Body of pancreas (tissue), 4 donors: ENCODE measurements at regions not wholly inside any gene's neighbourhood (a gene's known extent, or its start where the extent isn't known, plus 50 kb on each side); places are given as distances from the start of the nearest gene placed in this dataset.

Experiments used
- ATAC-seq: fragments of 150-250 bp; one replicate; pipeline ENCODE4 v1.9.1; 2016
- DNase-seq, 4 donors: peaks; one replicate each; pipeline ENCODE4 v3.0.0-alpha.2; 2019
- H3K27ac ChIP-seq, 4 donors: fragments of 200-600 bp; sonication (generic); 1 replicate in 3 of 4; 2 replicates in 1 of 4; pipeline versions ENCODE4 v1.5.1 to v1.6.1; 2016 to 2019; ENCODE audit warnings: mild to moderate bottlenecking in 1 of 4, mixed read lengths in 1 of 4, moderate library complexity in 1 of 4
- H3K27me3 ChIP-seq, 2 donors: fragments of 200-600 bp; sonication (generic); one replicate each; pipeline ENCODE4 v1.6.0; 2016; ENCODE audit warnings: mild to moderate bottlenecking in 1 of 2
- H3K36me3 ChIP-seq, 2 donors: fragments of 200-600 bp; sonication (generic); replicated peaks in 1 of 2; 2 replicates each; pipeline ENCODE4 v1.5.1; 2016; ENCODE audit warnings: low read depth in 2 of 2; ENCODE audit not compliant: insufficient read depth in 1 of 2
- H3K4me1 ChIP-seq: fragments of 200-600 bp; sonication (generic); one replicate; pipeline ENCODE4 v1.6.0; 2016
- H3K4me3 ChIP-seq, 2 donors: fragments of 200-600 bp; sonication (generic); 1 replicate in 1 of 2; 2 replicates in 1 of 2; pipeline ENCODE4 v1.5.1; 2016 to 2019
- H3K9me3 ChIP-seq, 3 donors: fragments of 200-600 bp; sonication (generic); 1 replicate in 2 of 3; 2 replicates in 1 of 3; pipeline ENCODE4 v1.5.1; 2016
- POLR2A ChIP-seq, 3 donors: fragments of 450-650 bp; IDR thresholded peaks; one replicate each; pipeline ENCODE4 v1.6.1; 2016; ENCODE audit warnings: antibody characterized with exemption in 3 of 3, mild to moderate bottlenecking in 2 of 3
- WGBS, 2 donors: methylation state at CpG; one replicate each; pipeline ENCODE4 v1.1.5; 2017; 5-methylcytosine and 5-hydroxymethylcytosine counted together
- intact Hi-C: fragments of 100-400 bp; cut with DNase I; formaldehyde crosslinking; loops from one replicate; pipeline ENCODE4 v1.15.1; 2023
- TF ChIP-seq, protein P1 (sequence below), 7 experiments: fragments of 450-650 bp in 4 of 7; fragments of 200-600 bp in 3 of 7; sonication (generic) in 3 of 7; IDR thresholded peaks; one replicate each; pipeline ENCODE4 v1.5.1; 2016 to 2019; ENCODE audit warnings: antibody characterized with exemption in 7 of 7

DNA sequence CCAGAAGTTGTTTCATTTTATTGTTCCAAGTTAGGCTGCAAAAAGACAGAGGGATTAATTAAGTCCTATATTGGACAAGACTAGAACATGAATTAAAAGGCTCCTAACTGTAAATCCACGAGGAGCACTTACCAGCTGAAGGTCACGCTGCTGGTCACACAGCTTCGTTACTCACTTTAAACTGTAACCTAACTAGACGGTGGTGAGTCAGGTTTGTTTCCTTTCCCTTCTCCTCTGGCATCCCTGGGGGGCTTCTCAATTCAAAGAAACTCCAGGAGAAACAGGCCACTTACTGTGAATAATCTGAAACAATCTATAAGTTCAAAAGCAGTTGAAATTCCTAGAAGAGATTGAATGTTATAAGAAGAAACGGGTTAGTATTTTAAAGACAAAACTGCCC lies 331.4 kb downstream of the BCAT1 start:
- H3K4me3 ChIP-seq: no peak overlapping the region
- DNase-seq (no peak), ATAC-seq (no peak)
- no peaks in the 10 kb centered on the region for H3K36me3 ChIP-seq
- 38 to 53% methylated on average over 5 of the region's 5 CpGs for WGBS, 2 donors
- intact Hi-C loops: no loop called here
- H3K9me3 ChIP-seq: no peaks in the 10 kb centered on the region
- no peak overlapping the region for H3K27ac ChIP-seq
- no peaks in the 10 kb centered on the region for H3K27me3 ChIP-seq
- TF ChIP-seq, protein P1, sequence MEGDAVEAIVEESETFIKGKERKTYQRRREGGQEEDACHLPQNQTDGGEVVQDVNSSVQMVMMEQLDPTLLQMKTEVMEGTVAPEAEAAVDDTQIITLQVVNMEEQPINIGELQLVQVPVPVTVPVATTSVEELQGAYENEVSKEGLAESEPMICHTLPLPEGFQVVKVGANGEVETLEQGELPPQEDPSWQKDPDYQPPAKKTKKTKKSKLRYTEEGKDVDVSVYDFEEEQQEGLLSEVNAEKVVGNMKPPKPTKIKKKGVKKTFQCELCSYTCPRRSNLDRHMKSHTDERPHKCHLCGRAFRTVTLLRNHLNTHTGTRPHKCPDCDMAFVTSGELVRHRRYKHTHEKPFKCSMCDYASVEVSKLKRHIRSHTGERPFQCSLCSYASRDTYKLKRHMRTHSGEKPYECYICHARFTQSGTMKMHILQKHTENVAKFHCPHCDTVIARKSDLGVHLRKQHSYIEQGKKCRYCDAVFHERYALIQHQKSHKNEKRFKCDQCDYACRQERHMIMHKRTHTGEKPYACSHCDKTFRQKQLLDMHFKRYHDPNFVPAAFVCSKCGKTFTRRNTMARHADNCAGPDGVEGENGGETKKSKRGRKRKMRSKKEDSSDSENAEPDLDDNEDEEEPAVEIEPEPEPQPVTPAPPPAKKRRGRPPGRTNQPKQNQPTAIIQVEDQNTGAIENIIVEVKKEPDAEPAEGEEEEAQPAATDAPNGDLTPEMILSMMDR (IDR thresholded peaks at IDR 0.05): no peak
- no peaks in the 10 kb centered on the region for H3K4me1 ChIP-seq

GRCh38 chr12:24615967-24616411 lies 332.9 kb downstream of the BCAT1 start:
- ATAC-seq (no peak), DNase-seq (no peak)
- no peaks in the 10 kb centered on the region for H3K36me3 ChIP-seq
- no peaks in the 10 kb centered on the region for H3K4me1 ChIP-seq
- 47 to 80% methylated on average over 3 of the region's 3 CpGs for WGBS, 2 donors
- H3K9me3 ChIP-seq: no peaks in the 10 kb centered on the region
- no peak overlapping the region for H3K27ac ChIP-seq
- intact Hi-C loops: no loop called here
- TF ChIP-seq, protein P1 (IDR thresholded peaks at IDR 0.05): no peak
- no peak for TF ChIP-seq POLR2A (IDR thresholded peaks at IDR 0.05)
- no peaks in the 10 kb centered on the region for H3K27me3 ChIP-seq
- H3K4me3 ChIP-seq: no peak overlapping the region

DNA sequence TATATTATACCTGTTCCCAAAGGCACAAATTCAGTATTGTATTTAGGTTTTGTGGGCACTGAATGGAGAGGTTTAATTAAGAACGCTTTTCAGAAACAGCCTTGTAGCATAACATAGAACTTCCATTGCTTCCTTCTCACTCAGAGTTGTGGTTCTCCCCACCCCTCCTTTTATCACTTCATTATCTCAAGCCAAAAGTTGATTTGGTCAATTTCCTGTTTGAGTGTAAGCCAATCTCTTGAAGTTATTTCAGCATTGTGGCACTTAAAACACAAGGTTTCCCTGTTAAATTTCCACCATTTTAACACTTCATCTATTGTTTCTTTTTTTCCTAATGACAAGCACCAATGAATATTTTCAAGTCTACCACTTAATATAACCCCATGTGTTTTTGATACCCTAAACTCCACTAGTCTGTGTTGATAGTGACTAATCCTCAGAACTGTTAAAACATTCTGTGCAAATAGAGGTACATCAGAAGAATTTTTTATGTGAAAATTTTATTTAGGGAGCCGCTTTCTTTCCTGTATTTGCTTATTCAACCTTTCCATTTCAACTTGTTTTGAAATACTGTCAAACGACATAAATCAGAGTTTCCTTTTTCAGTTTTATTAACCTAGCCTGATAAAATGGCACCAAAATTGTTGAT lies 340.1 kb downstream of the BCAT1 start:
- Histone ChIP-seq H3K4me1 (no peaks in the 10 kb centered on the region), H3K9me3 (peaks cover 0 to 5% (median 0%) of the 10 kb centered on the region in 3 donors), H3K27ac (no peak overlapping the region), H3K36me3 (no peaks in the 10 kb centered on the region), H3K27me3 (no peaks in the 10 kb centered on the region), H3K4me3 (no peak overlapping the region)
- no peak for TF ChIP-seq POLR2A (IDR thresholded peaks at IDR 0.05)
- TF ChIP-seq, protein P1 (IDR thresholded peaks at IDR 0.05): no peak
- WGBS, 2 donors: 39 to 61% methylated on average over 3 of the region's 3 CpGs
- ATAC-seq: no peak
- intact Hi-C loops: no loop called here
- no peak for DNase-seq

GRCh38 chr12:24608108-24608507 lies 340.8 kb downstream of the BCAT1 start:
- no peak for TF ChIP-seq POLR2A (IDR thresholded peaks at IDR 0.05)
- TF ChIP-seq, protein P1 (IDR thresholded peaks at IDR 0.05): no peak
- Histone ChIP-seq H3K9me3 (peaks cover 0 to 5% (median 0%) of the 10 kb centered on the region in 3 donors), H3K4me1 (no peaks in the 10 kb centered on the region), H3K27ac (no peak overlapping the region), H3K4me3 (no peak overlapping the region), H3K27me3 (no peaks in the 10 kb centered on the region), H3K36me3 (no peaks in the 10 kb centered on the region)
- intact Hi-C loops: no loop called here
- 59 to 79% methylated on average over 1 of the region's 1 CpG for WGBS, 2 donors
- DNase-seq (no peak), ATAC-seq (no peak)

DNA sequence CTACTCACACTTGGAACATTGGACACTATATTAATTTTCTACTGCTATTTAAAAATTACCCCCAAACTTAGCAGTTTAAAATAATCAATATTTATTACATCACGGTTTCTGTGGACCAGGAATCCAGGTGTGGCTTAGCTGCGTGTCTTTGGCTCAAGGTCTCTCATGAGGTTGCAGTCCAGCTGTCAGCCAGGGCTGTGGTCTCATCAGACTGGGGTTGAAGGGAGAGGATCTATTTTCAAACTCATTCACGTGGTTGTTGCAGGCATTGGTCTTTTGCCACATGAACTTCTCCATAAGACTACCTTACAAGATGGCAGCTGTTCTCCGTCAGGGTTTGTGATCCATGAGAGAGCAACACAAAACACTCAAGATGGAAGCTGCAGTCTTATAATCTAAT lies 343.0 kb downstream of the BCAT1 start:
- no peaks in the 10 kb centered on the region for H3K27me3 ChIP-seq
- ATAC-seq (no peak), DNase-seq (no peak)
- TF ChIP-seq POLR2A (IDR thresholded peaks at IDR 0.05): no peak
- TF ChIP-seq, protein P1 (IDR thresholded peaks at IDR 0.05): no peak
- H3K4me3 ChIP-seq: no peak overlapping the region
- peaks cover 0 to 5% (median 0%) of the 10 kb centered on the region in 3 donors for H3K9me3 ChIP-seq
- no peaks in the 10 kb centered on the region for H3K4me1 ChIP-seq
- WGBS, 2 donors: 53 to 58% methylated on average over 4 of the region's 4 CpGs
- no peak overlapping the region for H3K27ac ChIP-seq
- no peaks in the 10 kb centered on the region for H3K36me3 ChIP-seq
- intact Hi-C loops: no loop called here
